ENCODE measurements at regions not wholly inside any gene's neighbourhood (a gene's known extent, or its start where the extent isn't known, plus 50 kb on each side); places are given as distances from the start of the nearest gene placed in this dataset.

DNA sequence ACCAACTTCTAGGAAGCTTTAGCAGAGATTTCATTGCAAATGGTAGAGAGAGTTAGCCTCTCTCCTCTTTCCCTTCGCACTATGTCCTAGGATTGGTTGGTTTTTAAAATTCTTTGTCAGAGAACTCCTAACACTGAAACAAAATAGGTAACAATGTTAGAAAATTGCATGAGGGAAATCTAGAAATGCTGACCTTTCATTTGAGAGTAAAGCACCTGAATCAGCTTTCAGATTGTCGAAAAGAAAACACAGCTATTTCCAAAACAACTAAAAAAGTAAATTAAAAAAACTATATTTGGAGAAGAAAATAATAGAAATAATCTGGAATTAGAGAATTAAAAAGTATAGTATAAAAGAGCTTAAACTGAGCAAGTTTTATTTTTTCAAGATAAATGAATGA lies 108.1 kb upstream of the GK2 start:
- Histone ChIP-seq H3K4me1 (ENCODE audit: insufficient read depth, low read length) (peaks cover 16% of the 10 kb centered on the region), H3K79me2 (ENCODE audit: insufficient read depth, low read length) (no peaks in the 10 kb centered on the region), H3K9ac (ENCODE audit: low read depth, low read length) (no peak overlapping the region), H3K9me3 (ENCODE audit: insufficient read depth, low read length, severe bottlenecking) (no peaks in the 10 kb centered on the region), H3K27ac (ENCODE audit: low read length) (no peak overlapping the region), H3K4me3 (ENCODE audit: low read depth in 1 of 2, low read length in 2 of 2) (no peak overlapping the region), H4K20me1 (ENCODE audit: insufficient read depth, low read length) (no peaks in the 10 kb centered on the region), H3K4me2 (ENCODE audit: insufficient read depth, low read length) (no peak overlapping the region), H2AFZ (ENCODE audit: low read depth, low read length) (no peak overlapping the region), H3K27me3 (ENCODE audit: insufficient read depth, low read length, poor library complexity) (no peaks in the 10 kb centered on the region), H3K36me3 (ENCODE audit: insufficient read depth, low read length) (no peaks in the 10 kb centered on the region)
- ATAC-seq (ENCODE audit: insufficient read depth, low read depth) (no peak), DNase-seq (no peak)
- TF ChIP-seq, protein P1, sequence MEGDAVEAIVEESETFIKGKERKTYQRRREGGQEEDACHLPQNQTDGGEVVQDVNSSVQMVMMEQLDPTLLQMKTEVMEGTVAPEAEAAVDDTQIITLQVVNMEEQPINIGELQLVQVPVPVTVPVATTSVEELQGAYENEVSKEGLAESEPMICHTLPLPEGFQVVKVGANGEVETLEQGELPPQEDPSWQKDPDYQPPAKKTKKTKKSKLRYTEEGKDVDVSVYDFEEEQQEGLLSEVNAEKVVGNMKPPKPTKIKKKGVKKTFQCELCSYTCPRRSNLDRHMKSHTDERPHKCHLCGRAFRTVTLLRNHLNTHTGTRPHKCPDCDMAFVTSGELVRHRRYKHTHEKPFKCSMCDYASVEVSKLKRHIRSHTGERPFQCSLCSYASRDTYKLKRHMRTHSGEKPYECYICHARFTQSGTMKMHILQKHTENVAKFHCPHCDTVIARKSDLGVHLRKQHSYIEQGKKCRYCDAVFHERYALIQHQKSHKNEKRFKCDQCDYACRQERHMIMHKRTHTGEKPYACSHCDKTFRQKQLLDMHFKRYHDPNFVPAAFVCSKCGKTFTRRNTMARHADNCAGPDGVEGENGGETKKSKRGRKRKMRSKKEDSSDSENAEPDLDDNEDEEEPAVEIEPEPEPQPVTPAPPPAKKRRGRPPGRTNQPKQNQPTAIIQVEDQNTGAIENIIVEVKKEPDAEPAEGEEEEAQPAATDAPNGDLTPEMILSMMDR (IDR thresholded peaks at IDR 0.05; ENCODE audit: borderline replicate concordance, extremely low read depth, low read length, poor library complexity, severe bottlenecking), result no peak
- TF ChIP-seq EZH2 (IDR thresholded peaks at IDR 0.05; ENCODE audit: borderline replicate concordance, low read depth, low read length, severe bottlenecking), result no peak

DNA sequence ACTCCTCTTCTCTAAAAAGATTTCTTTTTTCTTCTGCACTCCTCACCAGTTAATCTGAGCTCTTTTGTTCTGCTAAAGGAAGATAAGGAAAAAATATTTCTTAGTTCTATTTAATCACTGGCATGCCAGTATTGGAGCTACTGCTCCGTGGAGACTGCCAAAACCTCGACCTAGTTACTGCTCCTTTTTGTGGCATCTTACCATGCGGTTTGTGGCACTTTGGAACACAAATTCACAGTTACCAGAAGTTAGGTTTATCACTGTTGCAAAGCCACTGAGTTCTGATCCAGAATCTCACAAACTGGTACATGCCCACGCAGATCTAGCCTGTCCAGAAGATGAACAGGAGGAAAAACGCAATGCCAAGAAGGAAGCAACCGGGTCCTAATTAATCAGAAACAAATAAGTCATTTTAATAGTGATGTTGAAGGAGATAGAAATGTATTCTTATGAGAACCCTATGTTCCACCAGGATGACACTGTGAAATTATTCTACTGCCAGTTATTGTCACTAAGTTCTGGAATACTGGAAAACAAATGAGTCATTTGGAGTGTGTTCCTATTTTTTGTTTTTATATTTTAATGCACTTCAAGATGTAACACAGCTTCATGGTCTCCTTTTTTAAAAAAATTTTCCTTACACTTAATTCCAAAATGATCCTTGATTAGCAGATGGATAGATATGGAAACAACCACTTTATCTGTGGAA lies 106.7 kb upstream of the GK2 start:
- DNase-seq (peak; percentile 19), ATAC-seq (ENCODE audit: insufficient read depth, low read depth) (peak; percentile 70)
- H3K27me3 ChIP-seq (ENCODE audit: insufficient read depth, low read length, poor library complexity), result no peaks in the 10 kb centered on the region
- no peaks in the 10 kb centered on the region for H3K9me3 ChIP-seq (ENCODE audit: insufficient read depth, low read length, severe bottlenecking)
- H3K4me2 ChIP-seq (ENCODE audit: insufficient read depth, low read length), result no peak overlapping the region
- H3K4me1 ChIP-seq (ENCODE audit: insufficient read depth, low read length), result peaks cover 16% of the 10 kb centered on the region
- no peaks in the 10 kb centered on the region for H4K20me1 ChIP-seq (ENCODE audit: insufficient read depth, low read length)
- no peak overlapping the region for H3K4me3 ChIP-seq (ENCODE audit: low read depth in 1 of 2, low read length in 2 of 2)
- H3K79me2 ChIP-seq (ENCODE audit: insufficient read depth, low read length), result no peaks in the 10 kb centered on the region
- no peak overlapping the region for H3K27ac ChIP-seq (ENCODE audit: low read length)
- no peaks in the 10 kb centered on the region for H3K36me3 ChIP-seq (ENCODE audit: insufficient read depth, low read length)
- TF ChIP-seq, protein P1 (IDR thresholded peaks at IDR 0.05; ENCODE audit: borderline replicate concordance, extremely low read depth, low read length, poor library complexity, severe bottlenecking), result no peak
- no peak for TF ChIP-seq EZH2 (IDR thresholded peaks at IDR 0.05; ENCODE audit: borderline replicate concordance, low read depth, low read length, severe bottlenecking)
- no peak overlapping the region for H3K9ac ChIP-seq (ENCODE audit: low read depth, low read length)
- no peak overlapping the region for H2AFZ ChIP-seq (ENCODE audit: low read depth, low read length)

DNA sequence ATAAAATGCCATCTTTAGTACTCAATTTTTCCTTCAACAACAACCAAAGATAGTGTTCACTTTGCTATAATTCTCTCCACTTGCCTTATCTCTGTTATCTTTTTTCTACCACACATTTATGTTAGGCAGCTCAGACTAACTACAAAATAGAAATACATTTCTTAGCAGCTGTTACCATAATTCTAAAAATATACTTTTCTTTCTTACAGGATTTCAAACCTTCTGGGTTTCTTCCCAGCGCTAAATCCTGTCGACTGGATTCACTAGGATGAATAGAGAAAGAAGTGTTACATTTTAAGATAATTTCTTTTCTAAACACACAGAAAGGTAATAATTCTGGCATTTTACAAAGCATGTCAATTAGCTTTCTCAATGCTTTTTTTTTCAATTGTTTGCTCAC lies 105.5 kb upstream of the GK2 start:
- no peak for TF ChIP-seq EZH2 (IDR thresholded peaks at IDR 0.05; ENCODE audit: borderline replicate concordance, low read depth, low read length, severe bottlenecking)
- TF ChIP-seq, protein P1 (IDR thresholded peaks at IDR 0.05; ENCODE audit: borderline replicate concordance, extremely low read depth, low read length, poor library complexity, severe bottlenecking), result no peak

More for the DNA sequence above, 105.5 kb upstream of the GK2 start:
- Histone ChIP-seq H2AFZ (ENCODE audit: low read depth, low read length) (no peak overlapping the region), H3K4me2 (ENCODE audit: insufficient read depth, low read length) (no peak overlapping the region), H3K79me2 (ENCODE audit: insufficient read depth, low read length) (no peaks in the 10 kb centered on the region), H3K9me3 (ENCODE audit: insufficient read depth, low read length, severe bottlenecking) (no peaks in the 10 kb centered on the region), H3K27me3 (ENCODE audit: insufficient read depth, low read length, poor library complexity) (no peaks in the 10 kb centered on the region), H3K4me3 (ENCODE audit: low read depth in 1 of 2, low read length in 2 of 2) (no peak overlapping the region), H4K20me1 (ENCODE audit: insufficient read depth, low read length) (no peaks in the 10 kb centered on the region), H3K36me3 (ENCODE audit: insufficient read depth, low read length) (no peaks in the 10 kb centered on the region), H3K27ac (ENCODE audit: low read length) (no peak overlapping the region), H3K4me1 (ENCODE audit: insufficient read depth, low read length) (peaks cover 16% of the 10 kb centered on the region), H3K9ac (ENCODE audit: low read depth, low read length) (no peak overlapping the region)
- DNase-seq (no peak), ATAC-seq (ENCODE audit: insufficient read depth, low read depth) (no peak)
